Cardiac muscle cell (in vitro differentiated cells and primary cell): ENCODE measurements at regions not wholly inside any gene's neighbourhood (a gene's known extent, or its start where the extent isn't known, plus 50 kb on each side); places are given as distances from the start of the nearest gene placed in this dataset.

ENCODE experiments used
- DNase-seq, 2 donors: peaks; one replicate each; pipeline versions ENCODE4 v3.0.0 to v3.0.0-alpha.2; 2010 to 2017; ENCODE audit warnings: low read depth in 1 of 2, low spot score in 1 of 2
- H3K27ac ChIP-seq: fragments of 200-600 bp; sonication (generic); 2 replicates; pipeline ENCODE4 v1.5.1; 2016
- H3K27me3 ChIP-seq: fragments of 200-600 bp; sonication (generic); 2 replicates; pipeline ENCODE4 v1.6.0; 2016; ENCODE audit warnings: control low read depth
- H3K36me3 ChIP-seq: fragments of 200-600 bp; sonication (generic); 2 replicates; pipeline ENCODE4 v1.5.1; 2016; ENCODE audit warnings: control low read depth
- H3K4me1 ChIP-seq: fragments of 200-600 bp; sonication (generic); 2 replicates; pipeline ENCODE4 v1.8.1; 2017; ENCODE audit warnings: low read depth, mild to moderate bottlenecking, mixed run types
- H3K4me3 ChIP-seq: fragments of 200-600 bp; sonication (generic); 2 replicates; pipeline ENCODE4 v1.5.1; 2016; ENCODE audit warnings: mild to moderate bottlenecking
- H3K9me3 ChIP-seq: fragments of 200-600 bp; sonication (generic); 2 replicates; pipeline ENCODE4 v1.5.1; 2017; ENCODE audit warnings: low read depth, mild to moderate bottlenecking, control low read depth
- CTCF ChIP-seq: IDR thresholded peaks from 2 replicates; pipeline ENCODE4 v1.5.1; 2012; ENCODE audit warnings: low read depth, mild to moderate bottlenecking, low read length

- no peak overlapping the region for H3K4me3 ChIP-seq
- no peaks in the 10 kb centered on the region for H3K27me3 ChIP-seq
- H3K9me3 ChIP-seq, result no peaks in the 10 kb centered on the region
- no peak for DNase-seq
- no peaks in the 10 kb centered on the region for H3K36me3 ChIP-seq
- H3K27ac ChIP-seq, result no peak overlapping the region
- H3K4me1 ChIP-seq, result no peaks in the 10 kb centered on the region
- no peak for TF ChIP-seq CTCF
These were observed 1337.2 kb upstream of the NRXN1 start for GRCh38 chr2:52369178-52369577.

GRCh38 chr2:52368141-52368540 is 1336.2 kb upstream of the NRXN1 start:
- Histone ChIP-seq H3K4me1 (no peaks in the 10 kb centered on the region), H3K27ac (no peak overlapping the region), H3K27me3 (no peaks in the 10 kb centered on the region), H3K9me3 (no peaks in the 10 kb centered on the region), H3K4me3 (no peak overlapping the region), H3K36me3 (no peaks in the 10 kb centered on the region)
- DNase-seq, result no peak
- no peak for TF ChIP-seq CTCF

- Histone ChIP-seq H3K27me3 (no peaks in the 10 kb centered on the region), H3K36me3 (no peaks in the 10 kb centered on the region), H3K4me1 (no peaks in the 10 kb centered on the region), H3K4me3 (no peak overlapping the region), H3K9me3 (no peaks in the 10 kb centered on the region), H3K27ac (no peak overlapping the region)
- no peak for DNase-seq
- no peak for TF ChIP-seq CTCF
These were observed 1334.0 kb upstream of the NRXN1 start for GRCh38 chr2:52365946-52366345.

- no peak overlapping the region for H3K4me3 ChIP-seq
- no peaks in the 10 kb centered on the region for H3K27me3 ChIP-seq
- no peak for DNase-seq
- TF ChIP-seq CTCF, result no peak
- H3K36me3 ChIP-seq, result no peaks in the 10 kb centered on the region
- H3K4me1 ChIP-seq, result no peaks in the 10 kb centered on the region
- no peak overlapping the region for H3K27ac ChIP-seq
- H3K9me3 ChIP-seq, result no peaks in the 10 kb centered on the region
These were observed 1324.6 kb upstream of the NRXN1 start for GRCh38 chr2:52356556-52356955.

GRCh38 chr2:52347292-52347691 is 1315.4 kb upstream of the NRXN1 start:
- H3K36me3 ChIP-seq, result no peaks in the 10 kb centered on the region
- no peak overlapping the region for H3K27ac ChIP-seq
- no peak for DNase-seq
- H3K4me1 ChIP-seq, result peaks cover 28% of the 10 kb centered on the region
- no peaks in the 10 kb centered on the region for H3K9me3 ChIP-seq
- H3K27me3 ChIP-seq, result no peaks in the 10 kb centered on the region
- no peak for TF ChIP-seq CTCF
- no peak overlapping the region for H3K4me3 ChIP-seq

- H3K27ac ChIP-seq, result peak overlapping the region; percentile 6
- H3K27me3 ChIP-seq, result no peaks in the 10 kb centered on the region
- H3K36me3 ChIP-seq, result no peaks in the 10 kb centered on the region
- H3K4me1 ChIP-seq, result peaks cover 29% of the 10 kb centered on the region
- H3K9me3 ChIP-seq, result no peaks in the 10 kb centered on the region
- H3K4me3 ChIP-seq, result no peak overlapping the region
- DNase-seq, result no peak
- TF ChIP-seq CTCF, result no peak
These were observed 1313.7 kb upstream of the NRXN1 start for GRCh38 chr2:52345676-52346075.
